Fibroblast of lung (primary cell): ENCODE measurements at regions not wholly inside any gene's neighbourhood (a gene's known extent, or its start where the extent isn't known, plus 50 kb on each side); places are given as distances from the start of the nearest gene placed in this dataset.

Source experiments
- DNase-seq, 2 donors: peaks; one replicate each; pipeline versions ENCODE4 v3.0.0 to v3.0.0-alpha.2; 2010; ENCODE audit warnings: low read depth in 2 of 2
- H2AFZ ChIP-seq: 2 replicates; pipeline ENCODE4 v1.5.1; 2012; ENCODE audit warnings: low read length, control low read depth, inconsistent platforms
- H3K27ac ChIP-seq: 2 replicates; pipeline ENCODE4 v1.5.1; 2011; ENCODE audit warnings: low read length, control low read depth; ENCODE audit not compliant: insufficient read depth
- H3K27me3 ChIP-seq: 2 replicates; pipeline ENCODE4 v1.5.1; 2011; ENCODE audit warnings: mild to moderate bottlenecking, low read length; ENCODE audit not compliant: control insufficient read depth, insufficient read depth
- H3K36me3 ChIP-seq: 2 replicates; pipeline ENCODE4 v1.5.1; 2011; ENCODE audit warnings: low read length; ENCODE audit not compliant: control insufficient read depth, insufficient read depth
- H3K4me1 ChIP-seq: 2 replicates; pipeline ENCODE4 v1.5.1; 2011; ENCODE audit warnings: low read length; ENCODE audit not compliant: control insufficient read depth, insufficient read depth; ENCODE audit errors: extremely low read depth
- H3K4me2 ChIP-seq: 2 replicates; pipeline ENCODE4 v1.5.1; 2011; ENCODE audit warnings: low read length, control low read depth; ENCODE audit not compliant: insufficient read depth; ENCODE audit errors: extremely low read depth
- H3K4me3 ChIP-seq, 4 experiments: fragments of 200-600 bp in 1 of 4; sonication (generic) in 1 of 4; replicated peaks in 1 of 4; 2 replicates each; pipeline ENCODE4 v1.5.1; 2011 to 2016; ENCODE audit warnings: low read length in 4 of 4, low read depth in 3 of 4, mild to moderate bottlenecking in 3 of 4, control low read depth in 2 of 4, inconsistent platforms in 1 of 4, mixed read lengths in 1 of 4; ENCODE audit not compliant: insufficient read depth in 1 of 4; ENCODE audit errors: control extremely low read depth in 1 of 4
- H3K79me2 ChIP-seq: 2 replicates; pipeline ENCODE4 v1.5.1; 2012; ENCODE audit warnings: mild to moderate bottlenecking, low read length, inconsistent platforms; ENCODE audit not compliant: control insufficient read depth, insufficient read depth
- H3K9ac ChIP-seq: 2 replicates; pipeline ENCODE4 v1.5.1; 2011; ENCODE audit warnings: mild to moderate bottlenecking, low read length, control low read depth; ENCODE audit not compliant: insufficient read depth
- H3K9me3 ChIP-seq: 2 replicates; pipeline ENCODE4 v1.5.1; 2012; ENCODE audit warnings: low read depth, low read length; ENCODE audit not compliant: control insufficient read depth, insufficient read depth
- H4K20me1 ChIP-seq: 2 replicates; pipeline ENCODE4 v1.5.1; 2011; ENCODE audit warnings: low read length; ENCODE audit not compliant: control insufficient read depth, insufficient read depth; ENCODE audit errors: extremely low read depth
- CTCF ChIP-seq, 2 donors: IDR thresholded peaks in 1 of 2; conservative IDR thresholded peaks in 1 of 2; 1 replicate in 1 of 2; 2 replicates in 1 of 2; pipeline ENCODE4 v1.5.1; 2011 to 2012; ENCODE audit warnings: low read length in 2 of 2, control low read depth in 1 of 2, inconsistent platforms in 1 of 2, low read depth in 1 of 2, mild to moderate bottlenecking in 1 of 2
- EZH2 ChIP-seq: IDR thresholded peaks from 2 replicates; pipeline ENCODE4 v1.5.1; 2012; ENCODE audit warnings: low read length, control low read depth, mild to moderate bottlenecking; ENCODE audit errors: missing control alignments

- no peak overlapping the region for H3K4me3 ChIP-seq
- no peaks in the 10 kb centered on the region for H3K4me1 ChIP-seq
- H3K9me3 ChIP-seq: no peaks in the 10 kb centered on the region
- H3K9ac ChIP-seq: no peak overlapping the region
- H3K27me3 ChIP-seq: no peaks in the 10 kb centered on the region
- no peaks in the 10 kb centered on the region for H3K36me3 ChIP-seq
- H4K20me1 ChIP-seq: no peaks in the 10 kb centered on the region
- H3K27ac ChIP-seq: no peak overlapping the region
- H3K4me2 ChIP-seq: no peak overlapping the region
- DNase-seq: no peak
- H3K79me2 ChIP-seq: no peaks in the 10 kb centered on the region
- no peak overlapping the region for H2AFZ ChIP-seq
- TF ChIP-seq CTCF (conservative IDR thresholded peaks at IDR 0.05 in 1 of 2, IDR thresholded peaks at IDR 0.05 in 1 of 2; ENCODE audit: low read depth in 1 of 2, low read length in 2 of 2): no peak
- TF ChIP-seq EZH2: no peak
These were observed 529.6 kb downstream of the BRD1 start for GRCh38 chr22:49297871-49298721.

- Histone ChIP-seq H3K9me3 (no peaks in the 10 kb centered on the region), H3K36me3 (no peaks in the 10 kb centered on the region), H3K27me3 (no peaks in the 10 kb centered on the region), H3K79me2 (no peaks in the 10 kb centered on the region), H3K4me3 (no peak overlapping the region), H4K20me1 (no peaks in the 10 kb centered on the region), H3K9ac (no peak overlapping the region), H2AFZ (no peak overlapping the region), H3K4me2 (no peak overlapping the region), H3K4me1 (no peaks in the 10 kb centered on the region), H3K27ac (no peak overlapping the region)
- no peak for TF ChIP-seq CTCF (conservative IDR thresholded peaks at IDR 0.05 in 1 of 2, IDR thresholded peaks at IDR 0.05 in 1 of 2; ENCODE audit: low read depth in 1 of 2, low read length in 2 of 2)
- no peak for TF ChIP-seq EZH2
- no peak for DNase-seq
These were observed 530.3 kb downstream of the BRD1 start for GRCh38 chr22:49297286-49297870.

GRCh38 chr22:49296561-49296960 is 531.1 kb downstream of the BRD1 start:
- H2AFZ ChIP-seq: no peak overlapping the region
- H4K20me1 ChIP-seq: no peaks in the 10 kb centered on the region
- no peak overlapping the region for H3K9ac ChIP-seq
- H3K4me3 ChIP-seq: no peak overlapping the region
- no peak overlapping the region for H3K27ac ChIP-seq
- no peaks in the 10 kb centered on the region for H3K9me3 ChIP-seq
- TF ChIP-seq CTCF (conservative IDR thresholded peaks at IDR 0.05 in 1 of 2, IDR thresholded peaks at IDR 0.05 in 1 of 2; ENCODE audit: low read depth in 1 of 2, low read length in 2 of 2) (no peak), EZH2 (no peak)
- H3K36me3 ChIP-seq: no peaks in the 10 kb centered on the region
- H3K79me2 ChIP-seq: no peaks in the 10 kb centered on the region
- no peak overlapping the region for H3K4me2 ChIP-seq
- H3K4me1 ChIP-seq: no peaks in the 10 kb centered on the region
- no peak for DNase-seq
- no peaks in the 10 kb centered on the region for H3K27me3 ChIP-seq
